WERI-Rb-1 (cell line): ENCODE measurements at regions not wholly inside any gene's neighbourhood (a gene's known extent, or its start where the extent isn't known, plus 50 kb on each side); places are given as distances from the start of the nearest gene placed in this dataset.

Source experiments
- DNase-seq: peaks from one replicate; pipeline ENCODE4 v3.0.0-alpha.2; 2020
- H3K27ac ChIP-seq: fragments of 250-450 bp; sonication (Bioruptor Pico); 2 replicates; pipeline ENCODE4 v1.5.1; 2020; ENCODE audit warnings: mild to moderate bottlenecking, moderate library complexity
- H3K27me3 ChIP-seq: fragments of 250-450 bp; sonication (Bioruptor Pico); 2 replicates; pipeline ENCODE4 v1.5.1; 2021; ENCODE audit warnings: mild to moderate bottlenecking, low read depth, moderate library complexity; ENCODE audit not compliant: insufficient read depth, severe bottlenecking
- H3K36me3 ChIP-seq: fragments of 250-450 bp; sonication (Bioruptor Pico); 2 replicates; pipeline ENCODE4 v1.5.1; 2020; ENCODE audit warnings: mild to moderate bottlenecking, moderate library complexity
- H3K4me3 ChIP-seq: 2 replicates; pipeline ENCODE4 v1.5.1; 2011; ENCODE audit warnings: low read depth, mild to moderate bottlenecking, control low read depth, low read length
- H3K9me3 ChIP-seq: fragments of 250-450 bp; sonication (Bioruptor Pico); 2 replicates; pipeline ENCODE4 v1.5.1; 2021; ENCODE audit warnings: mild to moderate bottlenecking, moderate library complexity; ENCODE audit not compliant: severe bottlenecking
- CTCF ChIP-seq: IDR thresholded peaks from 2 replicates; pipeline ENCODE4 v1.5.1; 2011; ENCODE audit warnings: low read depth, mild to moderate bottlenecking, control low read depth, inconsistent platforms, low read length

GRCh38 chr2:52115750-52116149 is 1083.8 kb upstream of the NRXN1 start:
- no peak for TF ChIP-seq CTCF
- DNase-seq = no peak
- Histone ChIP-seq H3K27me3 (no peaks in the 10 kb centered on the region), H3K36me3 (no peaks in the 10 kb centered on the region), H3K9me3 (no peaks in the 10 kb centered on the region), H3K27ac (no peak overlapping the region), H3K4me3 (no peak overlapping the region)

GRCh38 chr2:52113338-52113737 is 1081.4 kb upstream of the NRXN1 start:
- DNase-seq = no peak
- no peak overlapping the region for H3K27ac ChIP-seq
- H3K4me3 ChIP-seq = no peak overlapping the region
- no peaks in the 10 kb centered on the region for H3K27me3 ChIP-seq
- H3K36me3 ChIP-seq = no peaks in the 10 kb centered on the region
- TF ChIP-seq CTCF = no peak
- no peaks in the 10 kb centered on the region for H3K9me3 ChIP-seq

- H3K4me3 ChIP-seq = no peak overlapping the region
- no peak for TF ChIP-seq CTCF
- no peaks in the 10 kb centered on the region for H3K36me3 ChIP-seq
- H3K27ac ChIP-seq = no peak overlapping the region
- H3K27me3 ChIP-seq = no peaks in the 10 kb centered on the region
- no peaks in the 10 kb centered on the region for H3K9me3 ChIP-seq
- DNase-seq = no peak
These were observed 1080.2 kb upstream of the NRXN1 start for GRCh38 chr2:52112141-52112540.

GRCh38 chr2:52107124-52107523 is 1075.2 kb upstream of the NRXN1 start:
- no peaks in the 10 kb centered on the region for H3K36me3 ChIP-seq
- H3K27ac ChIP-seq = no peak overlapping the region
- peak; percentile 63 for DNase-seq
- no peaks in the 10 kb centered on the region for H3K9me3 ChIP-seq
- no peaks in the 10 kb centered on the region for H3K27me3 ChIP-seq
- H3K4me3 ChIP-seq = no peak overlapping the region
- TF ChIP-seq CTCF = no peak

GRCh38 chr2:52097071-52097470 is 1065.1 kb upstream of the NRXN1 start:
- no peaks in the 10 kb centered on the region for H3K36me3 ChIP-seq
- DNase-seq = no peak
- no peak for TF ChIP-seq CTCF
- H3K27me3 ChIP-seq = no peaks in the 10 kb centered on the region
- no peak overlapping the region for H3K4me3 ChIP-seq
- no peaks in the 10 kb centered on the region for H3K9me3 ChIP-seq
- H3K27ac ChIP-seq = no peak overlapping the region

- Histone ChIP-seq H3K27ac (no peak overlapping the region), H3K9me3 (no peaks in the 10 kb centered on the region), H3K27me3 (no peaks in the 10 kb centered on the region), H3K4me3 (no peak overlapping the region), H3K36me3 (no peaks in the 10 kb centered on the region)
- DNase-seq = no peak
- no peak for TF ChIP-seq CTCF
These were observed 1052.8 kb upstream of the NRXN1 start for GRCh38 chr2:52084759-52085158.
